Kidney (tissue), 13 donors: ENCODE measurements at regions not wholly inside any gene's neighbourhood (a gene's known extent, or its start where the extent isn't known, plus 50 kb on each side); places are given as distances from the start of the nearest gene placed in this dataset.

Source experiments
- DNase-seq, 5 donors: peaks; one replicate each; pipeline ENCODE4 v3.0.0-alpha.2; 2013 to 2020
- FAIRE-seq: peaks from 2 replicates; lab custom pipeline; 2012; peaks lifted over from hg19 to GRCh38; lab: Jason Lieb, UNC
- H3K27ac ChIP-seq, 2 donors: one replicate each; pipeline ENCODE4 v1.7.0; 2013; ENCODE audit warnings: low read depth in 2 of 2, low read length in 2 of 2, inconsistent platforms in 1 of 2
- H3K27me3 ChIP-seq: one replicate; pipeline ENCODE4 v1.7.1; 2013; ENCODE audit warnings: low read length, inconsistent platforms; ENCODE audit not compliant: control insufficient read depth, insufficient read depth
- H3K36me3 ChIP-seq, 3 donors: one replicate each; pipeline versions ENCODE4 v1.7.0 to v1.7.1; 2013; ENCODE audit warnings: low read length in 3 of 3, control low read depth in 1 of 3, inconsistent platforms in 1 of 3; ENCODE audit not compliant: insufficient read depth in 3 of 3, control insufficient read depth in 2 of 3
- H3K4me1 ChIP-seq, 3 donors: one replicate each; pipeline versions ENCODE4 v1.7.0 to v1.7.1; 2013; ENCODE audit warnings: low read length in 3 of 3, inconsistent platforms in 1 of 3, low read depth in 1 of 3; ENCODE audit not compliant: control insufficient read depth in 2 of 3, insufficient read depth in 2 of 3
- H3K4me3 ChIP-seq, 3 donors: one replicate each; pipeline versions ENCODE4 v1.7.0 to v1.8.1; 2013; ENCODE audit warnings: low read length in 3 of 3, control low read depth in 1 of 3, inconsistent platforms in 1 of 3
- H3K9ac ChIP-seq, 3 donors: one replicate each; pipeline versions ENCODE4 v1.7.0 to v1.7.1; 2013; ENCODE audit warnings: low read length in 3 of 3, control low read depth in 1 of 3, inconsistent platforms in 1 of 3
- H3K9me3 ChIP-seq, 3 donors: one replicate each; pipeline versions ENCODE4 v1.7.0 to v1.7.1; 2013; ENCODE audit warnings: low read length in 3 of 3, control low read depth in 1 of 3, inconsistent platforms in 1 of 3; ENCODE audit not compliant: control insufficient read depth in 2 of 3, insufficient read depth in 1 of 3
- CTCF ChIP-seq: IDR thresholded peaks from 3 replicates; pipeline ENCODE4 v1.5.1; 2012; ENCODE audit warnings: mild to moderate bottlenecking, moderate library complexity, borderline replicate concordance; ENCODE audit not compliant: insufficient read depth; ENCODE audit errors: extremely low read depth
- intact Hi-C: fragments of 100-400 bp; cut with DNase I; formaldehyde crosslinking; loops from one replicate; pipeline ENCODE4 v1.11.1; 2022
- donor health status: control.
- donor health status: control.
- donor health status: control.
- donor health status: control.
- donor health status: control.
- donor health status: DM: yes; HTN: yes; CAD: no.
- donor health status: Normal renal cell carcinoma (clear cell type).

- Histone ChIP-seq H3K9me3 (no peaks in the 10 kb centered on the region), H3K27me3 (no peaks in the 10 kb centered on the region), H3K9ac (no peak overlapping the region), H3K27ac (no peak overlapping the region), H3K36me3 (no peaks in the 10 kb centered on the region), H3K4me1 (no peaks in the 10 kb centered on the region), H3K4me3 (no peak overlapping the region)
- FAIRE-seq (peak; percentile 37), DNase-seq (peak in 1 of 5 donors; percentile 16)
- intact Hi-C loops = no loop called here
- TF ChIP-seq CTCF = no peak
Measured at GRCh38 chr4:43776371-43776770, 672.2 kb downstream of the KCTD8 start.

GRCh38 chr4:43778187-43778915 is 670.3 kb downstream of the KCTD8 start:
- FAIRE-seq (no peak), DNase-seq (peak in 1 of 5 donors; percentile 6)
- H3K36me3 ChIP-seq = no peaks in the 10 kb centered on the region
- H3K27ac ChIP-seq = no peak overlapping the region
- intact Hi-C loops = no loop called here
- no peak overlapping the region for H3K4me3 ChIP-seq
- no peaks in the 10 kb centered on the region for H3K9me3 ChIP-seq
- H3K4me1 ChIP-seq = no peaks in the 10 kb centered on the region
- no peak overlapping the region for H3K9ac ChIP-seq
- no peak for TF ChIP-seq CTCF
- H3K27me3 ChIP-seq = no peaks in the 10 kb centered on the region

- H3K4me1 ChIP-seq = no peaks in the 10 kb centered on the region
- intact Hi-C loops = no loop called here
- H3K9ac ChIP-seq = no peak overlapping the region
- no peaks in the 10 kb centered on the region for H3K36me3 ChIP-seq
- no peak for DNase-seq
- no peak overlapping the region for H3K27ac ChIP-seq
- FAIRE-seq = peak; percentile 99
- H3K27me3 ChIP-seq = no peaks in the 10 kb centered on the region
- H3K9me3 ChIP-seq = no peaks in the 10 kb centered on the region
- no peak for TF ChIP-seq CTCF
- no peak overlapping the region for H3K4me3 ChIP-seq
Measured at GRCh38 chr4:43781125-43781524, 667.5 kb downstream of the KCTD8 start.
